Heart left ventricle (tissue), 13 donors: ENCODE measurements at regions not wholly inside any gene's neighbourhood (a gene's known extent, or its start where the extent isn't known, plus 50 kb on each side); places are given as distances from the start of the nearest gene placed in this dataset.

Experiments
- CTCF ChIP-seq, 12 donors: fragments of 200-600 bp; sonication (generic) in 4 of 12; IDR thresholded peaks; one replicate each; pipeline versions ENCODE4 v1.5.0 to v1.8.0; 2018 to 2022; ENCODE audit warnings: antibody characterized with exemption in 12 of 12, mild to moderate bottlenecking in 5 of 12
- POLR2A ChIP-seq, 2 donors: fragments of 450-650 bp; IDR thresholded peaks; one replicate each; pipeline ENCODE4 v1.6.1; 2017; ENCODE audit warnings: antibody characterized with exemption in 2 of 2, mild to moderate bottlenecking in 2 of 2, moderate library complexity in 2 of 2
- donor health status: ischemic (EF 13 %, LVEDD 7.1; RV severe dilation, severe dysfunction).
- donor health status: DM: no; HTN: yes; CAD: no.
- donor health status: DM: no; HTN: no; CAD: no.
- donor health status: ischemic (EF 25% LVEDD 6.9; RV normal size, moderate dysfunction).
- donor health status: ischemic (EF 25% LVEDD 5.7; RV mildly dilated, moderate dysfunction).
- donor health status: ischemic (EF 35%, LVEDD 5.7; RV mildly dilated, moderate dysfunction).
- donor health status: nonischemic (EF 11% LVEDD 7.7; RV severe dilation, severe dysfunction).
- donor health status: DM: yes; HTN: yes; CAD: no.
- donor health status: PGD.
- donor health status: ischemic (EF 29% LVEDD 5.4; RV normal size, mild dysfunction).
- donor health status: nonischemic (EF 23%, LVEDD 6.1; RV moderate dilation, normal function).

- TF ChIP-seq CTCF (IDR thresholded peaks at IDR 0.05) (no peak), POLR2A (IDR thresholded peaks at IDR 0.05) (no peak)
Measured at GRCh38 chr5:10023494-10023893, 226.2 kb downstream of the ATPSCKMT start.
